Stimulated activated CD8-positive, alpha-beta memory T cell treated with anti-CD3 and anti-CD28 coated beads, Interleukin-12 subunit alpha, Interleukin-12 subunit beta, amount 100 ng/mL, for 24 hours (primary cell): ENCODE measurements at regions not wholly inside any gene's neighbourhood (a gene's known extent, or its start where the extent isn't known, plus 50 kb on each side); places are given as distances from the start of the nearest gene placed in this dataset.

Source experiments
- DNase-seq: peaks from one replicate; pipeline ENCODE4 v3.0.0-alpha.2; 2020; ENCODE audit errors: extremely low read depth

GRCh38 chr13:74043237-74043636 is 91.0 kb downstream of the KLF12 start:
- no peak for DNase-seq

GRCh38 chr13:74040200-74040599 is 94.0 kb downstream of the KLF12 start:
- DNase-seq: no peak

- no peak for DNase-seq
Measured at GRCh38 chr13:74039667-74040066, 94.5 kb downstream of the KLF12 start.

- DNase-seq: no peak
Measured at GRCh38 chr13:74039154-74039553, 95.0 kb downstream of the KLF12 start.

- DNase-seq: no peak
Measured at GRCh38 chr13:74037762-74038161, 96.4 kb downstream of the KLF12 start.

GRCh38 chr13:74036373-74036772 is 97.8 kb downstream of the KLF12 start:
- no peak for DNase-seq

- no peak for DNase-seq
Measured at GRCh38 chr13:74035896-74036295, 98.3 kb downstream of the KLF12 start.

- DNase-seq: no peak
Measured at GRCh38 chr13:74032325-74032724, 101.9 kb downstream of the KLF12 start.

GRCh38 chr13:74027161-74027779 is 106.9 kb downstream of the KLF12 start:
- DNase-seq: no peak

GRCh38 chr13:74026753-74027152 is 107.5 kb downstream of the KLF12 start:
- peak; percentile 32 for DNase-seq

GRCh38 chr13:74025369-74025768 is 108.8 kb downstream of the KLF12 start:
- DNase-seq: no peak

- DNase-seq: no peak
Measured at GRCh38 chr13:74024856-74025255, 109.3 kb downstream of the KLF12 start.

- DNase-seq: no peak
Measured at GRCh38 chr13:74024314-74024713, 109.9 kb downstream of the KLF12 start.

- no peak for DNase-seq
Measured at GRCh38 chr13:74023484-74023883, 110.7 kb downstream of the KLF12 start.

- DNase-seq: no peak
Measured at GRCh38 chr13:74021505-74021904, 112.7 kb downstream of the KLF12 start.

GRCh38 chr13:74018062-74018431 is 116.2 kb downstream of the KLF12 start:
- no peak for DNase-seq

- DNase-seq: no peak
Measured at GRCh38 chr13:74017301-74018061, 116.7 kb downstream of the KLF12 start.

- DNase-seq: no peak
Measured at GRCh38 chr13:74015137-74015536, 119.1 kb downstream of the KLF12 start.

GRCh38 chr13:74009100-74009668 is 125.0 kb downstream of the KLF12 start:
- DNase-seq: no peak

- no peak for DNase-seq
Measured at GRCh38 chr13:74006666-74007065, 127.5 kb downstream of the KLF12 start.

- DNase-seq: no peak
Measured at GRCh38 chr13:74005320-74006157, 128.7 kb downstream of the KLF12 start.

GRCh38 chr13:74004109-74004508 is 130.1 kb downstream of the KLF12 start:
- DNase-seq: no peak
